WTC11 (cell line): ENCODE measurements at regions not wholly inside any gene's neighbourhood (a gene's known extent, or its start where the extent isn't known, plus 50 kb on each side); places are given as distances from the start of the nearest gene placed in this dataset.

Experiments used
- ATAC-seq: fragments of 200-7000 bp; cut with Tn5 transposase; 2 replicates; pipeline ENCODE4 v1.10.0; 2021; ENCODE audit warnings: mild to moderate bottlenecking, moderate library complexity
- CTCF ChIA-PET: fragments of 300-600 bp; sonication (Branson Sonifier 250); formaldehyde crosslinking; loops from one replicate; lab custom pipeline; 2021; ENCODE audit warnings: antibody characterized with exemption; lab: Charles Lee
- POLR2A ChIA-PET: fragments of 350-600 bp; sonication (Branson Sonifier 250); formaldehyde crosslinking; loops from one replicate; lab custom pipeline; 2021; ENCODE audit warnings: antibody characterized with exemption; lab: Charles Lee
- DNase-seq: peaks from one replicate; pipeline ENCODE4 v3.0.0; 2021; ENCODE audit warnings: low spot score
- H3K27ac Mint-ChIP-seq: 2 replicates; pipeline ENCODE4 v1.8.0; 2021; ENCODE audit warnings: mixed read lengths
- H3K27me3 Mint-ChIP-seq: 2 replicates; pipeline ENCODE4 v1.8.0; 2021; ENCODE audit warnings: low read depth, mild to moderate bottlenecking, moderate library complexity, mixed read lengths
- H3K36me3 Mint-ChIP-seq: 2 replicates; pipeline ENCODE4 v1.8.0; 2021; ENCODE audit warnings: mixed read lengths
- H3K4me1 Mint-ChIP-seq: 2 replicates; pipeline ENCODE4 v1.8.0; 2022; ENCODE audit warnings: mixed read lengths
- H3K4me3 Mint-ChIP-seq: 2 replicates; pipeline ENCODE4 v1.8.0; 2021; ENCODE audit warnings: mild to moderate bottlenecking, moderate library complexity, mixed read lengths
- H3K9me3 Mint-ChIP-seq: 2 replicates; pipeline ENCODE4 v1.8.0; 2021; ENCODE audit warnings: mixed read lengths
- ATF1 ChIP-seq: sonication (generic); formaldehyde crosslinking; IDR thresholded peaks from 2 replicates; pipeline ENCODE4 v1.8.1; 2023; ENCODE audit warnings: mild to moderate bottlenecking, moderate library complexity, missing genetic modification reagents
- CREM ChIP-seq: sonication (generic); formaldehyde crosslinking; IDR thresholded peaks from 2 replicates; pipeline ENCODE4 v1.8.1; 2022; ENCODE audit warnings: mild to moderate bottlenecking, missing genetic modification reagents, moderate library complexity
- ETV6 ChIP-seq: sonication (generic); formaldehyde crosslinking; IDR thresholded peaks from 2 replicates; pipeline ENCODE4 v1.8.1; 2022; ENCODE audit warnings: mild to moderate bottlenecking, missing genetic modification reagents
- FOXP1 ChIP-seq: sonication (generic); formaldehyde crosslinking; IDR thresholded peaks from 2 replicates; pipeline ENCODE4 v1.8.0; 2022; ENCODE audit warnings: missing genetic modification reagents, mild to moderate bottlenecking, moderate library complexity, borderline replicate concordance
- GRHL2 ChIP-seq: fragments of 250-450 bp; sonication (Bioruptor Pico); IDR thresholded peaks from 2 replicates; pipeline ENCODE4 v1.8.0; 2022; ENCODE audit warnings: mild to moderate bottlenecking, moderate library complexity; ENCODE audit not compliant: insufficient replicate concordance, severe bottlenecking
- HMGA2 ChIP-seq: fragments of 250-450 bp; sonication (Bioruptor Pico); IDR thresholded peaks from 2 replicates; pipeline ENCODE4 v1.4.0; 2021; ENCODE audit warnings: mild to moderate bottlenecking, moderate library complexity
- IRF1 ChIP-seq: sonication (generic); formaldehyde crosslinking; IDR thresholded peaks from 2 replicates; pipeline ENCODE4 v1.8.0; 2023; ENCODE audit warnings: missing genetic modification reagents
- MAX ChIP-seq: sonication (generic); formaldehyde crosslinking; IDR thresholded peaks from 2 replicates; pipeline ENCODE4 v1.8.0; 2022; ENCODE audit warnings: mild to moderate bottlenecking, missing genetic modification reagents
- MYBL2 ChIP-seq: sonication (generic); formaldehyde crosslinking; IDR thresholded peaks from 2 replicates; pipeline ENCODE4 v1.8.1; 2023; ENCODE audit warnings: mild to moderate bottlenecking, moderate library complexity, missing genetic modification reagents
- NFATC4 ChIP-seq: fragments of 250-450 bp; sonication (Bioruptor Pico); IDR thresholded peaks from 2 replicates; pipeline ENCODE4 v1.9.0; 2021; ENCODE audit warnings: mild to moderate bottlenecking
- PREB ChIP-seq: sonication (generic); formaldehyde crosslinking; IDR thresholded peaks from 2 replicates; pipeline ENCODE4 v1.8.1; 2022; ENCODE audit warnings: mild to moderate bottlenecking, missing genetic modification reagents, moderate library complexity, borderline replicate concordance
- TP53 ChIP-seq: sonication (generic); formaldehyde crosslinking; IDR thresholded peaks from 2 replicates; pipeline ENCODE4 v1.8.1; 2023; ENCODE audit warnings: mild to moderate bottlenecking, missing genetic modification reagents
- USF1 ChIP-seq: sonication (generic); formaldehyde crosslinking; IDR thresholded peaks from 2 replicates; pipeline ENCODE4 v1.8.0; 2022; ENCODE audit warnings: mild to moderate bottlenecking, missing genetic modification reagents
- ZNF263 ChIP-seq: sonication (generic); formaldehyde crosslinking; IDR thresholded peaks from 2 replicates; pipeline ENCODE4 v1.8.1; 2022; ENCODE audit warnings: low read depth, mild to moderate bottlenecking, moderate library complexity, missing genetic modification reagents
- ZNF416 ChIP-seq: fragments of 250-450 bp; sonication (Bioruptor Pico); IDR thresholded peaks from 2 replicates; pipeline ENCODE4 v1.9.0; 2021; ENCODE audit warnings: mild to moderate bottlenecking, inconsistent platforms
- ZNF512 ChIP-seq: sonication (generic); formaldehyde crosslinking; IDR thresholded peaks from 2 replicates; pipeline ENCODE4 v1.8.1; 2022; ENCODE audit warnings: missing genetic modification reagents, borderline replicate concordance
- ZNF671 ChIP-seq: fragments of 250-450 bp; sonication (Bioruptor Pico); IDR thresholded peaks from 2 replicates; pipeline ENCODE4 v1.8.0; 2021; ENCODE audit warnings: mild to moderate bottlenecking
- TF ChIP-seq, protein P1 (sequence below): sonication (generic); formaldehyde crosslinking; IDR thresholded peaks from 2 replicates; pipeline ENCODE4 v1.8.1; 2022; ENCODE audit warnings: low read depth, missing genetic modification reagents, borderline replicate concordance
- TF ChIP-seq, protein P2 (sequence below): sonication (generic); formaldehyde crosslinking; IDR thresholded peaks from 2 replicates; pipeline ENCODE4 v1.8.1; 2023; ENCODE audit warnings: mild to moderate bottlenecking, missing genetic modification reagents
- TF ChIP-seq, protein P3 (sequence below): fragments of 250-450 bp; sonication (Bioruptor Pico); IDR thresholded peaks from 2 replicates; pipeline ENCODE4 v1.9.0; 2021; ENCODE audit warnings: moderate library complexity, mild to moderate bottlenecking, inconsistent platforms, borderline replicate concordance
- TF ChIP-seq, protein P4 (sequence below): fragments of 250-450 bp; sonication (Bioruptor Pico); conservative IDR thresholded peaks from 2 replicates; pipeline ENCODE4 v1.9.0; 2021; ENCODE audit warnings: mild to moderate bottlenecking
- TF ChIP-seq, protein P5 (sequence below): fragments of 250-450 bp; sonication (Bioruptor Pico); IDR thresholded peaks from 2 replicates; pipeline ENCODE4 v1.8.0; 2021; ENCODE audit warnings: mild to moderate bottlenecking

GRCh38 chrX:40371376-40371775 lies 209.4 kb upstream of the ATP6AP2 start:
- TF ChIP-seq MYBL2 (CRISPR knock-in tag) (no peak), ZNF416 (CRISPR knock-in tag) (no peak), ZNF512 (CRISPR knock-in tag) (no peak), MAX (no peak), USF1 (no peak), FOXP1 (CRISPR knock-in tag) (no peak), NFATC4 (no peak)
- TF ChIP-seq, protein P1, sequence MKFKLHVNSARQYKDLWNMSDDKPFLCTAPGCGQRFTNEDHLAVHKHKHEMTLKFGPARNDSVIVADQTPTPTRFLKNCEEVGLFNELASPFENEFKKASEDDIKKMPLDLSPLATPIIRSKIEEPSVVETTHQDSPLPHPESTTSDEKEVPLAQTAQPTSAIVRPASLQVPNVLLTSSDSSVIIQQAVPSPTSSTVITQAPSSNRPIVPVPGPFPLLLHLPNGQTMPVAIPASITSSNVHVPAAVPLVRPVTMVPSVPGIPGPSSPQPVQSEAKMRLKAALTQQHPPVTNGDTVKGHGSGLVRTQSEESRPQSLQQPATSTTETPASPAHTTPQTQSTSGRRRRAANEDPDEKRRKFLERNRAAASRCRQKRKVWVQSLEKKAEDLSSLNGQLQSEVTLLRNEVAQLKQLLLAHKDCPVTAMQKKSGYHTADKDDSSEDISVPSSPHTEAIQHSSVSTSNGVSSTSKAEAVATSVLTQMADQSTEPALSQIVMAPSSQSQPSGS (CRISPR knock-in tag) = no peak
- TF ChIP-seq, protein P2, sequence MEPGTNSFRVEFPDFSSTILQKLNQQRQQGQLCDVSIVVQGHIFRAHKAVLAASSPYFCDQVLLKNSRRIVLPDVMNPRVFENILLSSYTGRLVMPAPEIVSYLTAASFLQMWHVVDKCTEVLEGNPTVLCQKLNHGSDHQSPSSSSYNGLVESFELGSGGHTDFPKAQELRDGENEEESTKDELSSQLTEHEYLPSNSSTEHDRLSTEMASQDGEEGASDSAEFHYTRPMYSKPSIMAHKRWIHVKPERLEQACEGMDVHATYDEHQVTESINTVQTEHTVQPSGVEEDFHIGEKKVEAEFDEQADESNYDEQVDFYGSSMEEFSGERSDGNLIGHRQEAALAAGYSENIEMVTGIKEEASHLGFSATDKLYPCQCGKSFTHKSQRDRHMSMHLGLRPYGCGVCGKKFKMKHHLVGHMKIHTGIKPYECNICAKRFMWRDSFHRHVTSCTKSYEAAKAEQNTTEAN (CRISPR knock-in tag) = no peak
- TF ChIP-seq, protein P3, sequence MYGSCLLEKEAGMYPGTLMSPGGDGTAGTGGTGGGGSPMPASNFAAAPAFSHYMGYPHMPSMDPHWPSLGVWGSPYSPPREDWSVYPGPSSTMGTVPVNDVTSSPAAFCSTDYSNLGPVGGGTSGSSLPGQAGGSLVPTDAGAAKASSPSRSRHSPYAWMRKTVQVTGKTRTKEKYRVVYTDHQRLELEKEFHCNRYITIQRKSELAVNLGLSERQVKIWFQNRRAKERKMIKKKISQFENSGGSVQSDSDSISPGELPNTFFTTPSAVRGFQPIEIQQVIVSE (CRISPR knock-in tag) = no peak
- TF ChIP-seq, protein P4, sequence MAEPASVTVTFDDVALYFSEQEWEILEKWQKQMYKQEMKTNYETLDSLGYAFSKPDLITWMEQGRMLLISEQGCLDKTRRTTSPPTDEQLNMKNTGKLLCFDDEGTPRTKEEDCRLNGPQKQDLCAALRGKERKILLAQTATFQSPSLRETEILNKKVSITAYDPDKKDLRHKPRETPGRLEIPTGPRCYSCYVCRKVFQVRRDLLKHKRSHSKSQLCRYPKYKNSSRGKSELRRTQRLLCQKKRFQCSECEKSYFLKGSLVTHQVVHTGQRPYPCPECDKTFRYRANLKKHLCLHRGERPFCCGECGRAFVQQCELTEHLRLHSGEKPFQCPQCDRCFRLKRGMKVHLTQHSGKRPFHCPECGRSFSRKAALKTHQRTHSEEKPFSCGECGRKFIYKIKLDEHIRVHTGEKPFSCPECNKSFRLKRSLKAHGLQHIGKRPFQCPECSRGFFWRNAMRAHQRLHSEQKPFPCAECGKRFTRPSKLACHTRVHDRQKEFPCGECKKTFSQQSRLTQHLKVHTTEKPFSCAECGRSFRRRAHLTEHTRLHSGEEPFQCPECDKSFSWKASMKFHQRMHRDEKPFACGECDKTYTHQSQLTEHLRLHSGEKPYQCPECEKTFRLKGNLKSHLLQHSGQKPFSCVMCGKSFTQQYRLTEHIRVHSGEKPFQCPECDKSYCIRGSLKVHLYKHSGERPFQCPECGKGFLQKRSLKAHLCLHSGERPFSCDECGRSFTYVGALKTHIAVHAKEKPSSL = no peak
- TF ChIP-seq, all 79 proteins: peak for 0
- no peak overlapping the region for H3K4me3 Mint-ChIP-seq
- no peaks in the 10 kb centered on the region for H3K36me3 Mint-ChIP-seq
- ATAC-seq = no peak
- H3K27ac Mint-ChIP-seq = no peak overlapping the region
- POLR2A ChIA-PET = no interaction called here
- H3K9me3 Mint-ChIP-seq = no peaks in the 10 kb centered on the region
- CTCF ChIA-PET = no interaction called here
- no peaks in the 10 kb centered on the region for H3K4me1 Mint-ChIP-seq
- peaks cover 2% of the 10 kb centered on the region; the same call in 1 of the 2 replicates for H3K27me3 Mint-ChIP-seq
- no peak for DNase-seq

DNA sequence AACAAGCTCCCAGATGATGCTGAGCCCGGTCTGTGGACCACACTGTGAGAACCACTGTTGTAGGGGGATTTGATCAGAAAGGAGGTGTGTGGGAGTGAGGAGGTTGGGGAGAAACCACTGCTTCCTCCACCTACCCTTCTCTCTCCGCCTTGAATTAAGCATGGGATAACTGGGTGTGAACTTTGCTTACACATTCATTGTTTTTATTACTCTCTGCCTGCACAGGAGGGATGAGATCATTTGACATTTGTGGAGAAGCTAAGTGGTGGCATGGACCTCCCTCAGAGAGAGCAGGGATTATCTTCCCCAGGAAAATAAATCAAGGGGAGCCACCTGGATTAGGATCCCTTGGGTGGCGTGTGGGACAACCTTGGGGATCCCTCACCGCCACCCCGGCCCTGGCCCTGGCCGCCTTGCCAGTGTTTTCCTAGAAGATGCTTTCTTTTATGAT lies 212.1 kb upstream of the ATP6AP2 start:
- Mint-ChIP-seq H3K4me3 (no peak overlapping the region), H3K4me1 (no peaks in the 10 kb centered on the region), H3K9me3 (peaks cover 12% of the 10 kb centered on the region), H3K27ac (no peak overlapping the region), H3K27me3 (peaks cover 2% of the 10 kb centered on the region; the same call in 1 of the 2 replicates), H3K36me3 (no peaks in the 10 kb centered on the region)
- ChIA-PET POLR2A (no interaction called here), CTCF (no interaction called here)
- ATAC-seq = no peak
- TF ChIP-seq TP53 (CRISPR knock-in tag) (no peak), HMGA2 (no peak), PREB (no peak), CREM (CRISPR knock-in tag) (no peak), ZNF671 (no peak), GRHL2 (CRISPR knock-in tag) (no peak), ZNF263 (CRISPR knock-in tag) (no peak), IRF1 (CRISPR knock-in tag) (no peak), ATF1 (CRISPR knock-in tag) (no peak), ETV6 (no peak)
- TF ChIP-seq, protein P5, sequence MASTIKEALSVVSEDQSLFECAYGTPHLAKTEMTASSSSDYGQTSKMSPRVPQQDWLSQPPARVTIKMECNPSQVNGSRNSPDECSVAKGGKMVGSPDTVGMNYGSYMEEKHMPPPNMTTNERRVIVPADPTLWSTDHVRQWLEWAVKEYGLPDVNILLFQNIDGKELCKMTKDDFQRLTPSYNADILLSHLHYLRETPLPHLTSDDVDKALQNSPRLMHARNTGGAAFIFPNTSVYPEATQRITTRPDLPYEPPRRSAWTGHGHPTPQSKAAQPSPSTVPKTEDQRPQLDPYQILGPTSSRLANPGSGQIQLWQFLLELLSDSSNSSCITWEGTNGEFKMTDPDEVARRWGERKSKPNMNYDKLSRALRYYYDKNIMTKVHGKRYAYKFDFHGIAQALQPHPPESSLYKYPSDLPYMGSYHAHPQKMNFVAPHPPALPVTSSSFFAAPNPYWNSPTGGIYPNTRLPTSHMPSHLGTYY (CRISPR knock-in tag) = no peak
- TF ChIP-seq, protein P2 (CRISPR knock-in tag) = no peak
- no peak for DNase-seq
